Gastrocnemius medialis (tissue), 4 donors: ENCODE measurements at regions not wholly inside any gene's neighbourhood (a gene's known extent, or its start where the extent isn't known, plus 50 kb on each side); places are given as distances from the start of the nearest gene placed in this dataset.
A peak's percentile ranks its signal among the peaks of the same experiment; 100 is the strongest.

ENCODE experiments used
- ATAC-seq, 2 donors: fragments of 150-250 bp; one replicate each; pipeline ENCODE4 v1.9.1; 2016
- DNase-seq, 2 donors: peaks; one replicate each; pipeline ENCODE4 v3.0.0-alpha.2; 2019
- H3K27ac ChIP-seq, 4 donors: fragments of 200-600 bp; sonication (generic); 1 replicate in 1 of 4; 2 replicates in 3 of 4; pipeline ENCODE4 v1.5.1; 2016 to 2018; ENCODE audit warnings: mild to moderate bottlenecking in 2 of 4, moderate library complexity in 1 of 4
- H3K27me3 ChIP-seq, 3 donors: fragments of 200-600 bp; sonication (generic) in 2 of 3; 1 replicate in 1 of 3; 2 replicates in 2 of 3; pipeline versions ENCODE4 v1.5.1 to v1.6.0; 2016 to 2019; ENCODE audit warnings: mild to moderate bottlenecking in 1 of 3, moderate library complexity in 1 of 3
- H3K36me3 ChIP-seq, 2 donors: fragments of 200-600 bp; sonication (generic) in 1 of 2; one replicate each; pipeline ENCODE4 v1.5.1; 2017 to 2018
- H3K4me1 ChIP-seq, 2 donors: fragments of 200-600 bp; sonication (generic) in 1 of 2; one replicate each; pipeline ENCODE4 v1.5.1; 2016 to 2017; ENCODE audit warnings: mild to moderate bottlenecking in 2 of 2
- H3K4me3 ChIP-seq, 4 donors: fragments of 200-600 bp; sonication (generic) in 3 of 4; 1 replicate in 1 of 4; 2 replicates in 3 of 4; pipeline ENCODE4 v1.5.1; 2016 to 2019; ENCODE audit warnings: mild to moderate bottlenecking in 2 of 4
- H3K9me3 ChIP-seq, 3 donors: fragments of 200-600 bp; sonication (generic) in 2 of 3; 1 replicate in 1 of 3; 2 replicates in 2 of 3; pipeline ENCODE4 v1.5.1; 2016 to 2019
- POLR2A ChIP-seq, 2 donors: fragments of 450-650 bp; IDR thresholded peaks; one replicate each; pipeline ENCODE4 v1.6.1; 2017; ENCODE audit warnings: antibody characterized with exemption in 2 of 2, mild to moderate bottlenecking in 2 of 2, moderate library complexity in 2 of 2
- in situ Hi-C, 4 donors: fragments of 200-750 bp; cut with MboI; loops; one replicate each; pipeline versions ENCODE4 v1.15.0 to v1.8.0; 2017; ENCODE audit warnings: low sequenced_read_pairs in 4 of 4
- intact Hi-C: fragments of 100-400 bp; cut with DNase I; formaldehyde crosslinking; loops from one replicate; pipeline ENCODE4 v1.15.1; 2023; ENCODE audit warnings: low total_unique reads
- TF ChIP-seq, protein P1 (sequence below), 5 experiments: fragments of 450-650 bp in 3 of 5; fragments of 200-600 bp in 2 of 5; sonication (generic) in 2 of 5; IDR thresholded peaks in 4 of 5; conservative IDR thresholded peaks in 1 of 5; 1 replicate in 4 of 5; 2 replicates in 1 of 5; pipeline ENCODE4 v1.5.1; 2016 to 2019; ENCODE audit warnings: antibody characterized with exemption in 5 of 5, mild to moderate bottlenecking in 3 of 5, moderate library complexity in 3 of 5

DNA sequence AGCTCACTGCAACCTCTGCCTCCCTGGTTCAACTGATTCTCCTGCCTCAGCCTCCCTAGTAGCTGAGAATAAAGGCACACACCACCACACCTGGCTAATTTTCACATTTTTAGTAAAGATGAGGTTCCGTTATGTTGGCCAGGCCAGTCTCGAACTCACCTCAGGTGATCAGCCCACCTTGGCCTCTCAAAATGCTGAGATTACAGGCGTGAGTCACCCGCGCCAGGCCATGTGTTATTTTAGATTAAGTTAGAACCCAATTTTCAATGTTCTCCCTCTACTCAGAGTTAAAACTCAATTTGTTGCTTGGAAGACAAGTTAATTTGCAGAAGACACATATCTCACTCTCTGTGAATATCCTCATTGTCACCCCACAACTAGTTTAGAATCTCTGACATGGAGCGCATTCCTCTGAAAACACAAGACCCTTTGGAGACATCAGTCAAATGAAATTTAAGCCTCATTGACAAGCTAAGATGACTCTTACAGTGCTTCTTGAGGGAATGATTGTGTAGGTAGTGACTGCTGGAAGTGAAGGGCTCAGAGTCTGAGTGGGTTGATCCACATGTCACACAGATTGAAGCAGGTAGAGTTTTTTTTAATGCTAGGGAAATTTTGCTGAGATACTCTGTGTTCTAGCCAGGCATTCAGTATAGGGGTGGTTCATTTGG is 60.6 kb upstream of the FRMD4B start:
- Histone ChIP-seq H3K9me3 (no peaks in the 10 kb centered on the region), H3K4me1 (peaks cover 6 to 9% of the 10 kb centered on the region in 2 donors), H3K36me3 (no peaks in the 10 kb centered on the region), H3K27me3 (no peaks in the 10 kb centered on the region), H3K27ac (no peak overlapping the region), H3K4me3 (no peak overlapping the region)
- no peak for DNase-seq
- in situ Hi-C loops, result no loop called here
- intact Hi-C loops, result no loop called here
- TF ChIP-seq, protein P1, sequence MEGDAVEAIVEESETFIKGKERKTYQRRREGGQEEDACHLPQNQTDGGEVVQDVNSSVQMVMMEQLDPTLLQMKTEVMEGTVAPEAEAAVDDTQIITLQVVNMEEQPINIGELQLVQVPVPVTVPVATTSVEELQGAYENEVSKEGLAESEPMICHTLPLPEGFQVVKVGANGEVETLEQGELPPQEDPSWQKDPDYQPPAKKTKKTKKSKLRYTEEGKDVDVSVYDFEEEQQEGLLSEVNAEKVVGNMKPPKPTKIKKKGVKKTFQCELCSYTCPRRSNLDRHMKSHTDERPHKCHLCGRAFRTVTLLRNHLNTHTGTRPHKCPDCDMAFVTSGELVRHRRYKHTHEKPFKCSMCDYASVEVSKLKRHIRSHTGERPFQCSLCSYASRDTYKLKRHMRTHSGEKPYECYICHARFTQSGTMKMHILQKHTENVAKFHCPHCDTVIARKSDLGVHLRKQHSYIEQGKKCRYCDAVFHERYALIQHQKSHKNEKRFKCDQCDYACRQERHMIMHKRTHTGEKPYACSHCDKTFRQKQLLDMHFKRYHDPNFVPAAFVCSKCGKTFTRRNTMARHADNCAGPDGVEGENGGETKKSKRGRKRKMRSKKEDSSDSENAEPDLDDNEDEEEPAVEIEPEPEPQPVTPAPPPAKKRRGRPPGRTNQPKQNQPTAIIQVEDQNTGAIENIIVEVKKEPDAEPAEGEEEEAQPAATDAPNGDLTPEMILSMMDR (IDR thresholded peaks at IDR 0.05 in 4 of 5, conservative IDR thresholded peaks at IDR 0.05 in 1 of 5), result no peak
- TF ChIP-seq POLR2A (IDR thresholded peaks at IDR 0.05), result no peak
- ATAC-seq, result no peak

DNA sequence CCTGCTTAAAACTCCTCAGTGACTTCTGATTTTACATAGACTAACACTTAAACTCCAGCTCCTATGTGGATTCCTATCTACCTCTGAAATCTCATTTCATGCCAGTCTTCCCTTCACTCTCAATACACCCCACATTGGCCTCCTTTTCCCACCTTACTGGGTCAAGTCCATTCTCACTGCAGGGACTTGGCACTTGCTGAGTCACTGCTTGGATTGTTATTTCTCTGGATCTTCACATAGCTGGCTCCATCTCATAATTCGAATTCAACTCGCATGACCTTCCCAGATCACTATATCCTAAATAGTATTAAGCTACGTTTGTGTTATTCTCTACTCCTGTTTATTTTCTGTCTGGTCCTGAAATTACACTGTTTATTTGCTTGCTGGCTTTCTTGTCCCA is 59.6 kb upstream of the FRMD4B start:
- intact Hi-C loops (no loop called here), in situ Hi-C loops (no loop called here)
- ATAC-seq (no peak), DNase-seq (no peak)
- Histone ChIP-seq H3K4me1 (peaks cover 6 to 9% of the 10 kb centered on the region in 2 donors), H3K4me3 (peak overlapping the region in 2 of 4 donors; percentile 33 to 49), H3K27ac (no peak overlapping the region), H3K27me3 (no peaks in the 10 kb centered on the region), H3K36me3 (no peaks in the 10 kb centered on the region), H3K9me3 (no peaks in the 10 kb centered on the region)
- no peak for TF ChIP-seq POLR2A (IDR thresholded peaks at IDR 0.05)
- TF ChIP-seq, protein P1 (IDR thresholded peaks at IDR 0.05 in 4 of 5, conservative IDR thresholded peaks at IDR 0.05 in 1 of 5), result no peak

DNA sequence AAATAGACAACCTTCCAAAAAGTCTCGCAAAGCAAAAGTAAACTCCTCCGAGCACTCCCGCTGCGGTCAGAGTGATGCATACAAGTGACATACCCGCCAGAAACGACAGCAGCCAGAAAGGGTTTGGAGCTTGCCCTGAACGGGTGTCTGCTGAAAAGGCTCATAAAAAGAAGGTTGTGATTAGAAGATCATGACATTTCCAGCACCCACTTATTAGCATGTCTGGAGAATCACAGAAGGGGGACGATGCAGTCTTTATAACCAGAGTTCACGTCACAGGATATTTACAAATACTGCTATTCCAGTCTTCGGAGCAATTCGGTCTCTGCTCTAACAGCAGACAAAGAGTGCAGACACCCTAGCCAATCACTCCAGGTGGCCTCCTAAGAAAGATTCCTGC is 59.1 kb upstream of the FRMD4B start:
- Histone ChIP-seq H3K36me3 (no peaks in the 10 kb centered on the region), H3K27ac (no peak overlapping the region), H3K4me1 (peaks cover 6 to 9% of the 10 kb centered on the region in 2 donors), H3K27me3 (no peaks in the 10 kb centered on the region), H3K4me3 (peak overlapping the region; percentile 33 to 49 (median 46)), H3K9me3 (no peaks in the 10 kb centered on the region)
- no peak for TF ChIP-seq POLR2A (IDR thresholded peaks at IDR 0.05)
- TF ChIP-seq, protein P1 (IDR thresholded peaks at IDR 0.05 in 4 of 5, conservative IDR thresholded peaks at IDR 0.05 in 1 of 5), result no peak
- intact Hi-C loops, result no loop called here
- DNase-seq (no peak), ATAC-seq (peak in 1 of 2 donors; percentile 36)
- in situ Hi-C loops, result no loop called here

DNA sequence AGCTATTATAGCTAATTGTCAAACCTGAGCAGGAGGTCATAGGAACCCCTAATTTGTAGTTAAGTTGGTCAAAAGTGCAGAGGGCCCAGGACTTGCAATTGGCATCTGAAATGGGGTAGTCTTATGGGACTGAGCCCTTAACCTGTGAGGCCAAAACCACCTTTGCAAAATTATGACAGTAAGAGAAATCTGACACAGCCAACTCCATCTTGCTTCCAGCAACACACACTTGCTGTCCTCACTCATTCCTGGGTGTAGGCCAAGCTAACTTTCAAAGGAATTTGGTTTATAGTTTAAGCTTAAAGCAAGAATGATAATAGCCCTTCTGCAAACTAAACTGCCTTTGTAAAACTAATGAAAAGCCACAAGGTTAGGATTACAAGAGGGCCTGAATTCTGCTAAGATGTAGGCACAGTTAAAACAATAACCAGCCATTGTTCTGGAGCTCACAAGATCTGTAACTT is 57.6 kb upstream of the FRMD4B start:
- TF ChIP-seq, protein P1 (IDR thresholded peaks at IDR 0.05 in 4 of 5, conservative IDR thresholded peaks at IDR 0.05 in 1 of 5), result no peak
- TF ChIP-seq POLR2A (IDR thresholded peaks at IDR 0.05), result no peak
- DNase-seq (no peak), ATAC-seq (no peak)
- Histone ChIP-seq H3K27me3 (no peaks in the 10 kb centered on the region), H3K4me1 (peaks cover 6 to 9% of the 10 kb centered on the region in 2 donors), H3K36me3 (no peaks in the 10 kb centered on the region), H3K9me3 (no peaks in the 10 kb centered on the region), H3K27ac (no peak overlapping the region), H3K4me3 (no peak overlapping the region)
- intact Hi-C loops, result no loop called here
- in situ Hi-C loops, result no loop called here
